Common myeloid progenitor, CD34-positive (primary cell): ENCODE measurements at regions not wholly inside any gene's neighbourhood (a gene's known extent, or its start where the extent isn't known, plus 50 kb on each side); places are given as distances from the start of the nearest gene placed in this dataset.
"Not testable (repeated sequence)": the region's sequence is repeated elsewhere in the genome, so short reads cannot be mapped to it uniquely, and the experiment has no call there.

Experiments used
- CTCF ChIA-PET: fragments of 350-600 bp; sonication (Branson Sonifier 250); formaldehyde crosslinking; loops from one replicate; lab custom pipeline; 2021; ENCODE audit warnings: antibody characterized with exemption; lab: Charles Lee
- POLR2A ChIA-PET: fragments of 350-600 bp; sonication (Branson Sonifier 250); formaldehyde crosslinking; loops from one replicate; lab custom pipeline; 2021; ENCODE audit warnings: antibody characterized with exemption; lab: Charles Lee
- DNase-seq, 3 donors: peaks; one replicate each; pipeline versions ENCODE4 v3.0.0 to v3.0.0-alpha.2; 2013
- H3K27ac ChIP-seq, 2 experiments: 1 replicate in 1 of 2; 2 replicates in 1 of 2; pipeline ENCODE4 v1.7.0; 2013; ENCODE audit warnings: inconsistent platforms in 2 of 2, low read length in 2 of 2, mild to moderate bottlenecking in 2 of 2, low read depth in 1 of 2, moderate library complexity in 1 of 2; ENCODE audit not compliant: severe bottlenecking in 2 of 2, insufficient read depth in 1 of 2, poor library complexity in 1 of 2
- H3K27me3 ChIP-seq, 5 experiments: replicated peaks in 2 of 5; 1 replicate in 3 of 5; 2 replicates in 2 of 5; pipeline versions ENCODE4 v1.6.1 to v1.7.0; 2013; ENCODE audit warnings: low read length in 4 of 5, mild to moderate bottlenecking in 2 of 5, moderate library complexity in 2 of 5, inconsistent platforms in 1 of 5; ENCODE audit not compliant: insufficient read depth in 5 of 5, control insufficient read depth in 4 of 5
- H3K36me3 ChIP-seq, 4 experiments: 1 replicate in 2 of 4; 2 replicates in 2 of 4; pipeline versions ENCODE4 v1.6.1 to v1.7.0; 2013; ENCODE audit warnings: low read length in 3 of 4, control low read depth in 1 of 4, mild to moderate bottlenecking in 1 of 4; ENCODE audit not compliant: control insufficient read depth in 4 of 4, insufficient read depth in 4 of 4
- H3K4me1 ChIP-seq, 4 experiments: 1 replicate in 3 of 4; 2 replicates in 1 of 4; pipeline versions ENCODE4 v1.6.1 to v1.7.1; 2013; ENCODE audit warnings: low read length in 3 of 4, mild to moderate bottlenecking in 3 of 4, control low read depth in 1 of 4, inconsistent platforms in 1 of 4, moderate library complexity in 1 of 4; ENCODE audit not compliant: control insufficient read depth in 4 of 4, insufficient read depth in 4 of 4; ENCODE audit errors: control extremely low read depth in 1 of 4
- H3K4me3 ChIP-seq, 7 experiments: 1 replicate in 4 of 7; 2 replicates in 3 of 7; pipeline versions ENCODE4 v1.5.1 to v1.7.0; 2013; ENCODE audit warnings: mild to moderate bottlenecking in 7 of 7, low read length in 6 of 7, moderate library complexity in 6 of 7, inconsistent platforms in 2 of 7, low read depth in 2 of 7, control low read depth in 1 of 7; ENCODE audit not compliant: insufficient read depth in 4 of 7, control insufficient read depth in 1 of 7; ENCODE audit errors: extremely low read depth in 1 of 7
- H3K9me3 ChIP-seq, 5 experiments: 1 replicate in 4 of 5; 2 replicates in 1 of 5; pipeline versions ENCODE4 v1.6.1 to v1.7.1; 2013; ENCODE audit warnings: low read length in 4 of 5, mild to moderate bottlenecking in 2 of 5, inconsistent platforms in 1 of 5, low read depth in 1 of 5, moderate library complexity in 1 of 5; ENCODE audit not compliant: control insufficient read depth in 4 of 5, insufficient read depth in 2 of 5; ENCODE audit errors: control extremely low read depth in 1 of 5
- WGBS: methylation state at CpG from one replicate; pipeline ENCODE4 v1.1.5; 2013; ENCODE audit not compliant: insufficient coverage; 5-methylcytosine and 5-hydroxymethylcytosine counted together

GRCh38 chr4:189592890-189593289 is 347.8 kb upstream of the FRG1 start:
- ChIA-PET CTCF (no interaction called here), POLR2A (no interaction called here)
- Histone ChIP-seq H3K4me3 (no peak overlapping the region), H3K36me3 (no peaks in the 10 kb centered on the region), H3K4me1 (no peaks in the 10 kb centered on the region), H3K27me3 (no peaks in the 10 kb centered on the region), H3K9me3 (no peaks in the 10 kb centered on the region), H3K27ac (no peak overlapping the region)
- WGBS: 95% methylated on average over 4 of the region's 5 CpGs
- DNase-seq: no peak

- CTCF ChIA-PET: no interaction called here
- WGBS: 97% methylated on average over 6 of the region's 8 CpGs
Measured at GRCh38 chr4:189597341-189597740, 343.3 kb upstream of the FRG1 start.

GRCh38 chr4:189600264-189600663 is 340.4 kb upstream of the FRG1 start:
- H3K4me1 ChIP-seq: no peaks in the 10 kb centered on the region
- ChIA-PET CTCF (no interaction called here), POLR2A (no interaction called here)
- peak in 1 of 3 donors; percentile 5 for DNase-seq
- H3K27me3 ChIP-seq: no peaks in the 10 kb centered on the region
- WGBS: 86% methylated on average over 6 of the region's 6 CpGs
- no peaks in the 10 kb centered on the region for H3K36me3 ChIP-seq
- no peak overlapping the region for H3K27ac ChIP-seq
- H3K9me3 ChIP-seq: no peaks in the 10 kb centered on the region
- no peak overlapping the region for H3K4me3 ChIP-seq

More at GRCh38 chr4:189597341-189597740, 343.3 kb upstream of the FRG1 start:
- H3K36me3 ChIP-seq: no peaks in the 10 kb centered on the region
- DNase-seq: no peak
- no peak overlapping the region for H3K27ac ChIP-seq
- no peaks in the 10 kb centered on the region for H3K4me1 ChIP-seq
- H3K4me3 ChIP-seq: no peak overlapping the region
- POLR2A ChIA-PET: no interaction called here
- no peaks in the 10 kb centered on the region for H3K9me3 ChIP-seq
- H3K27me3 ChIP-seq: no peaks in the 10 kb centered on the region

GRCh38 chr4:189600718-189601435 is 339.8 kb upstream of the FRG1 start:
- Histone ChIP-seq H3K27ac (no peak overlapping the region), H3K4me3 (no peak overlapping the region), H3K9me3 (no peaks in the 10 kb centered on the region), H3K4me1 (no peaks in the 10 kb centered on the region), H3K36me3 (no peaks in the 10 kb centered on the region), H3K27me3 (no peaks in the 10 kb centered on the region)
- ChIA-PET POLR2A (no interaction called here), CTCF (no interaction called here)
- no peak for DNase-seq
- WGBS: 87% methylated on average over 13 of the region's 13 CpGs

- H3K9me3 ChIP-seq, H3K4me3 ChIP-seq, H3K4me1 ChIP-seq, H3K36me3 ChIP-seq, H3K27ac ChIP-seq, H3K27me3 ChIP-seq, CTCF ChIA-PET, POLR2A ChIA-PET, DNase-seq: not testable (repeated sequence)
- WGBS: no CpG with 5 or more reads among the region's 3 CpGs
Measured at GRCh38 chr4:189602827-189603226, 337.8 kb upstream of the FRG1 start.

- DNase-seq, H3K27me3 ChIP-seq, CTCF ChIA-PET, H3K4me3 ChIP-seq, H3K4me1 ChIP-seq, H3K9me3 ChIP-seq, H3K27ac ChIP-seq, POLR2A ChIA-PET, H3K36me3 ChIP-seq: not testable (repeated sequence)
- 89% methylated on average over 2 of the region's 4 CpGs for WGBS
Measured at GRCh38 chr4:189610571-189610970, 330.1 kb upstream of the FRG1 start.

GRCh38 chr4:189613207-189613606 is 327.5 kb upstream of the FRG1 start:
- Histone ChIP-seq H3K27me3 (no peaks in the 10 kb centered on the region), H3K27ac (no peak overlapping the region), H3K9me3 (peaks cover 0 to 5% (median 0%) of the 10 kb centered on the region in 5 experiments), H3K4me1 (no peaks in the 10 kb centered on the region), H3K36me3 (no peaks in the 10 kb centered on the region), H3K4me3 (no peak overlapping the region)
- ChIA-PET CTCF (no interaction called here), POLR2A (no interaction called here)
- 86% methylated on average over 1 of the region's 4 CpGs for WGBS
- no peak for DNase-seq
